NCI-H1930 (cell line): ENCODE measurements at regions not wholly inside any gene's neighbourhood (a gene's known extent, or its start where the extent isn't known, plus 50 kb on each side); places are given as distances from the start of the nearest gene placed in this dataset.

ENCODE experiments used
- DNase-seq, 2 experiments: peaks; one replicate each; lab custom pipeline; 2025; lab: John Stamatoyannopoulos, UW

GRCh38 chr3:176969066-176969465 lies 228.2 kb downstream of the TBL1XR1 start:
- DNase-seq = no peak

DNA sequence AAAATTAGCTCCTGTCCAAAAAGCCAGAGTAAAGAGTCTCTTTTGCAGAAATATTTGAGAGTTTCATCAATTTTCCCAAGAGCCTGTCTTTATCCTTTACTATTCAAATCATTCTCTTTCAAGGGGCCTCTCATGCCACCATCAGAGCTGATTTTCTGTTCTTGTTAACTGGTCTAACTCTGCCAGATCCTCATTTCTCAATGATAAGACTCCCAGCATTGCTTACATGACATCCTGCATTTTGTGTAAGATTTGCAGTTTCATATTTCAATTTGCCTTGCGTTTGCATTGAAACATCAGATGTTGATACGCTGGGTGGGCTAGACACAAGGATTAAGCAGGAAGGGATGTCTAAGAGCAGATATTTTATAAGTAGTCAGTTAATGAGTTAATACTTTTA lies 228.7 kb downstream of the TBL1XR1 start:
- DNase-seq = no peak

DNA sequence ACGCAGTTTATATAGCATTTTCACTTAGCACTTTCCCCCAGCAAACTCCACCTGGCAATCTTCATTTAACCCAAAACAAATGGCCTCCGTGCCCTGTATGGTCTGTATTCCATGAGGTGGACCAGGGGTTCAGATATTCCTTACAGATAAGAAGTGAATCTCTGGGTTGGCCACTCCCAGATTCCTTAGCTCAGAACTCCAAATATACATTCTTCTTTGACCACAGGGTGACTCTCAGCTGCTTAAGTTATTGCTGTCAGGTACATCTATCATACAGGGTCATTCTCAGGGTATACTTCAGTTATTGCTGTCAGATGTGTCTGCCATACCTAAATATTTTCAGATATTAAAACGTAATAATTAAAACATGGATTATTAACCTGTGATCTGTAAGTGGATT lies 229.8 kb downstream of the TBL1XR1 start:
- DNase-seq = no peak

DNA sequence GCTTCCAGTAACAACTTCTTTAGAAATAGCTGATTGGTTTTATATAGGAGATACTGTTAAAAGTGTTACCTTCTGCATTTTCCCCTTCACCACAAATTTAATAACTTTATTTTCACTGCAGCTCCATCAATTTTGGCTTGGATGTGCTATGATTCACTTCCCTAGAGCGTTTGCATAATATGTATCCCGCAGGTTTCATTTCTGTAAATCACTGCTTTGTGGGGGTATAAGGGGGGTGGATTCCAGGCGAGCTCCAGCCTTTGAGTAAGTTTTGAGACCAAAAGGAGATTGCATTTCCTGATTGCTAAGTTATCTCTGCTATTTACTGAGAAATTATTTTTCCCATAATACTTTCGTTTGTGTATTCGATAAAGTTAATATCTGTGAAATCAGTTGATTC lies 232.6 kb downstream of the TBL1XR1 start:
- no peak for DNase-seq

- no peak for DNase-seq
These were observed 235.4 kb downstream of the TBL1XR1 start for GRCh38 chr3:176961916-176962315.

GRCh38 chr3:176959867-176960266 lies 237.4 kb downstream of the TBL1XR1 start:
- DNase-seq = no peak

GRCh38 chr3:176958560-176958959 lies 238.7 kb downstream of the TBL1XR1 start:
- no peak for DNase-seq

DNA sequence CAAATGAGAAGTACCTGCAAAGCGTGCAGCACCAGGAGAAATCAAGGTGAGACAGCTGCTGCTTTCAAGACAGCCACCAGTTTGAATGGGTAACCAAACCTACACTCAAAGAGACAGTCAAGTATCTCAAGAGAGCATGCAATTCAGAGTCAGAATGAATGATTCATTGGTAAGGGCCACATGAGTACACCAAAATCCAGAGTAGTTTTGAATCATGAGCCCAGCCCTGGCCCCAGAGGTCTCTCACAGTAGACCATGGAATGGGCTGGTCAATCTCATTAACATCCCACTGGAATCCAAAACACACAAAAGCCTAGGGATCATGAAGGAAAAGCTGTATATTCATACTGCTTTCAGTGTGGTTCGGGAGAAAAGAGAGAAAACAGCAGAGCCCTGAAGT lies 242.8 kb downstream of the TBL1XR1 start:
- DNase-seq = no peak

DNA sequence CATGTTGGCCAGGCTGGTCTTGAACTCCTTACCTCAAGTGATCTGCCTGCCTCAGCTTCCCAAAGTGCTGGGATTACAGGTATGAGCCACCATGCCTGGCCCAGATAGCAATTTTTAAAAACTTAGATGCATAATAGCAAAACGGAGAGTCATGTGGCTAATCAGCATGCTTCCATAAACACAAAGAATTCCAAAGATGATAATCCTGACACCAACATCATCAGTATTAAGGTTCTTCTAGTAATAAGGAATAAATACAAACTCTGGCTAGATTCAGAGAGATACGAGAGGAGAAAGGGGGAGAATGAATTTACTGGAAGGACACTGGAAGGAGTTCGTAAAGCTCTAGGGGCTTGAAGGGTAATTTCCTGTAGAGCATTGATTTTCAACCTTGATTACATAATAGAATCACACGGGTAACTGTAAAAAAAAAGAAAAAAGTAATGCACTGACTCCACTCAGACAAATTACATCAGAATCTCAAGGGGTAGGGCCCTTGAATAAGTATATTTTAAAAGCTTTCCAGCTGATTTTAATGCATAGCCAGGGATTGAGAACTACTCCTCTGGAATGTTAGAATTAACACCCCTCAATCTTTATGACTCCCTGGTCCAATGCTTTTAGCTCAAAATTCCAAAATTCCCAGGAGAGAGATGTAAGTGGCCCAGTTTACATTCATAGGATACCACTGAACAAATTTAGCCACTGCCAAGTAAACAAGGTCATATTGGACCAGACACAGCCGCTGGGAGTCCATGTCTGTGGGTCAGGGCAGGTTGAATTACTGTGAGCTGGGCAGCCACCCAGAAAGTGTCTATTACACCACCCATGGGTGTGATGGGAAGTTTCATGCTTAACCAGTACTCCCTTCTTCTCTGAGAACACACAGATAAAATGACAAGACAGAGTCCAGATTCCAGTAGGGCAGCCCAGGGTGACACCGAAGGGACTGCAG lies 243.9 kb downstream of the TBL1XR1 start:
- DNase-seq = no peak

- no peak for DNase-seq
These were observed 245.5 kb downstream of the TBL1XR1 start for GRCh38 chr3:176951586-176952292.

DNA sequence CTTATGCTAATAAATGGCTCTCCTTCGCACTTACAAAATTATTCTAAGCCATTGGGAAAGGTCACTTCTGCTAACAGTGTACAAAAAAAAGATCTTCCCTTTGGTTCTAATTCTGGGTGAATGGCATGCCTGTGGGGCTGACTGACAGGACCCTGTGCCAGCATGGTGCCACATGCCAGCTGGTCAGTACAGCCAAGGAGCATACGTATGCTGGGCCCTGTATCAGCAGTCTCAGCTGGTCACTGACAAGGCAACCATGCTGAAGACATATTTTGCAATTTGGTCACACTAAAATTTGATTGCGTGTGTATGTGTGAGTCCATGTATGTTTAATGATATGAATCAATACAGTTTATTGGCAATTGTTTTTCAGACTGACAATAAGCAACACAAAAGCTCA lies 246.1 kb downstream of the TBL1XR1 start:
- DNase-seq = no peak

- DNase-seq = no peak
These were observed 246.5 kb downstream of the TBL1XR1 start for GRCh38 chr3:176950743-176951142.

DNA sequence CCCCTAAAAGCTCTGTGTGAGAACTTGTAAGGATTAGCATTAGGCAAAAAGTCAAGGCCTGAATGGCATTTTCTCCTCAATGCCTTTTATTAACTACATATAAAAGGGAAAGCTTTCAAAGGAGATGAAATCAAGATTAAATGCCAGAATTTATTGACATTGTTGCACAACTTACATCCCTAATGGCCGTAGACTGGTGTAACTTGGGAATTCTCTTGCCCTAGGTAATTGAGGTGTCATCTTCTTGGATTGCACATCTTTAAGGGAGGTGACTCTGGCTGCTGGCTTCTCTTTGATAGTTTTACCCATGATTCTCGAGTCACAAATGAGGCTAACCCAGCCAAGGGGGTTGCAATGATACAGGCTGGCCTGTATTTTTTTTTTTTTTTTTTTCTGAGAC lies 249.1 kb downstream of the TBL1XR1 start:
- no peak for DNase-seq

- no peak for DNase-seq
These were observed 251.1 kb downstream of the TBL1XR1 start for GRCh38 chr3:176946202-176946601.

DNA sequence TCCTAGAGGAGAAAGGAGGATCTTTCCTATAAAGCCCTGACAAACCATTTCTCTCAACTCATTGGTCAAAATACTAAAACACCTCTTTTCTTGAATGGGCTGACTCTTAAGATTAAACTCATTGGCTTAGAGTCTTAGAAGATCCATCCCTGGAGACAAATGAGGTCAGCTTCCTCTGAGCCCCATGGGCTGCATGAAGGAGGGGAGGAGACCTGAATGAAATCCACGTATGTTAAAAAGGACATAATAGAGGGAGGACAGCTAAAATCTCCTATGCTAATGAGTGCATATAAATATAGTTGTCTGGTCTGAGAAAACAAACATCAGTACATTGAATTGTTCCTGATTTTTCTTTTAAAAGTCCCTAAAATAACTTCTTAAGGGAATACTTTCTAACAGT lies 255.0 kb downstream of the TBL1XR1 start:
- DNase-seq = no peak

DNA sequence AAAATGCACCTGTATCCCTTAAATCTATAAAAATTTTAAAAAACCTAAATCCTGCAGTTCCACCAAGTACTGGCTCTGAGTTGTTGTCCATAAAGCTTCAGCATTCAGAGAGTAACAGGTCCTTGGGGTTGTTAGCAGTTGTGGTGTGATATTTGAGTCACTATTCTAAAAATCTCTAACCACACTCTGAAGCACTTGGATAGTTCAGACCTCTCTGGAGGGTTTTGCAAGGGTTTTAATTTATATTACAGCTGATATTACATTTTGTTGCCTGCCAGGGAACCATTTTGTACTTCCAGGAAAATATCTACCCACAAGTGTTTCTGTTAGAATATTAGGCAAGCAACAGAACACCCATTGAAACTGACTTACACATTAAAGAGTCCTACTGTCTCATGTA lies 255.6 kb downstream of the TBL1XR1 start:
- DNase-seq = no peak

GRCh38 chr3:176939022-176939817 lies 258.1 kb downstream of the TBL1XR1 start:
- peak; percentile 32 to 50 for DNase-seq

GRCh38 chr3:176937994-176938393 lies 259.3 kb downstream of the TBL1XR1 start:
- DNase-seq = no peak

- no peak for DNase-seq
These were observed 259.7 kb downstream of the TBL1XR1 start for GRCh38 chr3:176937541-176937940.

DNA sequence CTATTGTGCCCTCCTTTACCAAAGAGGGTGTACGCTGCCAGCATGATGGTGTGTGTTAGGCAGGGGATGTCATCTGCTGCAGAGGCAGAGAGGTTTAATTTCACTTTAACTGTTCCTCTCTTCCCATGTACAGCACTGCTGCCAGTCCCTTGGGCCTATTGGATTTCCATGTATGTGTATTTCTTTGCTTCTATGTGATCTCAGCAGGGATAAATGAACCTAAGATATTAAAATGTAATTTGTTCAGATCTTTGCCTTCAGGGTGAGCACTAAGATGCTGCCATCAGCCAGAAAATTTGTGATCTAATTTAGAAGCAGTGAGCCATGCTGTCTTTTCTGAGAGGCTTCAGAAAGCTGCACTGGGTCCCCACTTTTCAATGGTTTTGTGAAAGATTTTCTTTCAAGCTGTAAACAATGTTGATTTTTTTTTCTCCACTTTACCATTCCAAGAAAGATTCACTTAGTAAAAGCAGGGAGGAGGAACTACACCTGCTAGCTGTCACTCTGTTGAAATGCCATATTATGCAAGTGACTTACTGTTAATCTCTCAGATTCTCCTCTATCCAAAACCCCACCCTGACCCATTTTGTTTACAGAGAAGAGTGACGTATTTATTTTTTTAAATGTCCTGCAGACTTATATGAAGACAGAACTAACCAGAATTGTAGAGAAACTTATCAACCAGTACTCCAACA lies 261.9 kb downstream of the TBL1XR1 start:
- no peak for DNase-seq

- no peak for DNase-seq
These were observed 262.6 kb downstream of the TBL1XR1 start for GRCh38 chr3:176934698-176935097.

DNA sequence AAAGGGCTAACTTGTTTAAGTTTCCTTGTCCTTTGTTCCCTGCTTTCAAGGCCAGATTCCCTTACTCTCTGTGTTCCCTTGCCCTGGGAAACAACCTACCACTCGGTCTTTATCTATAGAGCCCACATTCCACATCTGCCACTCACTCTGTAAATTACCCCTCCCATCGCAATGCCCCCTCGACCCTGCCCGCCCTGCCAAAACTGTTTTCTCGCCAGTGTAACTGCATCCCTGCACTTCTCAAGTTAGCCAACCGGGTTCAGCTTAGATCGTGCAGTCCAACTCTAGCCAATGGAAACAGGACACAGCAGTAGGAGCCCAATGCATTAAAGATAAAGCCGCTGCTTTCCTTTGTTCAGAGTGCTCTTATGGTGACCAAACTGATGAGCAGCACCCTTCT lies 263.6 kb downstream of the TBL1XR1 start:
- no peak for DNase-seq
